ENCODE measurements at regions not wholly inside any gene's neighbourhood (a gene's known extent, or its start where the extent isn't known, plus 50 kb on each side); places are given as distances from the start of the nearest gene placed in this dataset.

DNA sequence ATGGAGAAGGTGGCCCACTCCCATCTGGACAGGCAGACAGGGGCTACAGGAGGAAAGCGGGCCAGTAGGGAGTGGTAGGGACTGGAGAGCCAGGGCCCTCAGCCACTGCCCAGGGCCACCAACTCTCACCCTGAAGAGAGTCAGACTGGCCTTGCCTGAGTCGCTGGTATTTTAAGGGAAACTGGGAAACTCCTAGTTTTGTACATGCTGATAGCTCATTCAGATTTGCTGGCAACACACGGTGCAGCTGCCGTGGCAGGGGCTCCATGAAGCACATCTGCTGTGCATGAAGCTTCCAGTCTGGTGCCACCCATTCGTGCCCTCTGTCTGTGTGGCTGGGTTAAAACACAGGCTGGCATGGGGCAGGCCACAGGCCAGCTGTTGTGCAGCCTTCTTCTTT, 137.3 kb upstream of the GLI2 start (continued):
- TF ChIP-seq EZH2 (IDR thresholded peaks at IDR 0.05; ENCODE audit: low read depth, unreplicated experiment) (no peak), STAT1 (IDR thresholded peaks at IDR 0.05; ENCODE audit: unreplicated experiment) (no peak), JUNB (IDR thresholded peaks at IDR 0.05; ENCODE audit: unreplicated experiment) (no peak), ETS1 (IDR thresholded peaks at IDR 0.05) (no peak)

DNA sequence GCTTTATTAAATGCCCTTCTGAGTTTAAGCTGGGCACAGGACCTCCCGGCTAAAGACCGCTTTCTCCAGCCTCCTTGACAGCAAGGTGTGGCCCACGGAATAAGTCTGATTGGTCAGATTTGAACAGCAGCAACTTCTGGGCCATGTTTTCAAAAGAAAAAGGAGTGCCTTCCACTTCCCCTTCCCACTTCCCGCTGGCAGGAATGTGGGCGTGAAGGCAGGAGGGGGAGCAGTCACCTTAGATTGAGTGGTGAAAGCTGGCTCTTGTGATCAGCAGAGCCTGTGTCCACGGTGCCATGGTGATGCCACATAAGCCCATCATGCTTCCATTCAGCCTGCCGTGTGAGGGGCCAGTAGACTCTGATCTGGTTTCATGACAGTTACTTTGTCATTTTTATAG, 136.6 kb upstream of the GLI2 start:
- Histone ChIP-seq H3K36me3 (ENCODE audit: insufficient read depth) (no peaks in the 10 kb centered on the region), H3K27me3 (ENCODE audit: insufficient read depth) (no peaks in the 10 kb centered on the region), H3K4me1 (ENCODE audit: insufficient read depth) (no peaks in the 10 kb centered on the region), H3K9me2 (ENCODE audit: insufficient read depth) (no peaks in the 10 kb centered on the region), H3K79me2 (replicated peaks; ENCODE audit: insufficient read depth) (no peaks in the 10 kb centered on the region), H3F3A (replicated peaks; ENCODE audit: low read depth) (no peaks in the 10 kb centered on the region), H3K27ac (ENCODE audit: low read depth) (no peak overlapping the region), H3K4me2 (no peak overlapping the region), H4K20me1 (replicated peaks; ENCODE audit: insufficient read depth) (no peaks in the 10 kb centered on the region), H2AFZ (no peak overlapping the region), H3K4me3 (no peak overlapping the region)
- no peak for ATAC-seq
- Mint-ChIP-seq H3K4me3 (no peak overlapping the region), H3K27ac (no peak overlapping the region), H3K4me1 (peaks cover 16% of the 10 kb centered on the region), H3K9me3 (peaks cover 4% of the 10 kb centered on the region; the same call in 1 of the 3 replicates), H3K36me3 (ENCODE audit: low read depth) (no peaks in the 10 kb centered on the region), H3K27me3 (ENCODE audit: insufficient read depth, low read depth, poor library complexity) (peaks cover 15% of the 10 kb centered on the region)
- DNase-seq (ENCODE audit: low spot score) = no peak
- TF ChIP-seq ETS1 (IDR thresholded peaks at IDR 0.05) (no peak), CTCF (conservative IDR thresholded peaks at IDR 0.05; ENCODE audit: low read depth in 2 of 2) (no peak), ZNF114 (CRISPR knock-in tag; IDR thresholded peaks at IDR 0.05) (no peak), CREB1 (CRISPR knock-in tag; IDR thresholded peaks at IDR 0.05; ENCODE audit: low read depth) (no peak), NANOG (IDR thresholded peaks at IDR 0.05; ENCODE audit: borderline replicate concordance) (no peak), EZH2phosphoT487 (IDR thresholded peaks at IDR 0.05; ENCODE audit: unreplicated experiment) (no peak), STAT1 (IDR thresholded peaks at IDR 0.05; ENCODE audit: unreplicated experiment) (no peak), EZH2 (IDR thresholded peaks at IDR 0.05; ENCODE audit: low read depth, unreplicated experiment) (no peak), JUNB (IDR thresholded peaks at IDR 0.05; ENCODE audit: unreplicated experiment) (no peak)
- TF ChIP-seq, protein P1, sequence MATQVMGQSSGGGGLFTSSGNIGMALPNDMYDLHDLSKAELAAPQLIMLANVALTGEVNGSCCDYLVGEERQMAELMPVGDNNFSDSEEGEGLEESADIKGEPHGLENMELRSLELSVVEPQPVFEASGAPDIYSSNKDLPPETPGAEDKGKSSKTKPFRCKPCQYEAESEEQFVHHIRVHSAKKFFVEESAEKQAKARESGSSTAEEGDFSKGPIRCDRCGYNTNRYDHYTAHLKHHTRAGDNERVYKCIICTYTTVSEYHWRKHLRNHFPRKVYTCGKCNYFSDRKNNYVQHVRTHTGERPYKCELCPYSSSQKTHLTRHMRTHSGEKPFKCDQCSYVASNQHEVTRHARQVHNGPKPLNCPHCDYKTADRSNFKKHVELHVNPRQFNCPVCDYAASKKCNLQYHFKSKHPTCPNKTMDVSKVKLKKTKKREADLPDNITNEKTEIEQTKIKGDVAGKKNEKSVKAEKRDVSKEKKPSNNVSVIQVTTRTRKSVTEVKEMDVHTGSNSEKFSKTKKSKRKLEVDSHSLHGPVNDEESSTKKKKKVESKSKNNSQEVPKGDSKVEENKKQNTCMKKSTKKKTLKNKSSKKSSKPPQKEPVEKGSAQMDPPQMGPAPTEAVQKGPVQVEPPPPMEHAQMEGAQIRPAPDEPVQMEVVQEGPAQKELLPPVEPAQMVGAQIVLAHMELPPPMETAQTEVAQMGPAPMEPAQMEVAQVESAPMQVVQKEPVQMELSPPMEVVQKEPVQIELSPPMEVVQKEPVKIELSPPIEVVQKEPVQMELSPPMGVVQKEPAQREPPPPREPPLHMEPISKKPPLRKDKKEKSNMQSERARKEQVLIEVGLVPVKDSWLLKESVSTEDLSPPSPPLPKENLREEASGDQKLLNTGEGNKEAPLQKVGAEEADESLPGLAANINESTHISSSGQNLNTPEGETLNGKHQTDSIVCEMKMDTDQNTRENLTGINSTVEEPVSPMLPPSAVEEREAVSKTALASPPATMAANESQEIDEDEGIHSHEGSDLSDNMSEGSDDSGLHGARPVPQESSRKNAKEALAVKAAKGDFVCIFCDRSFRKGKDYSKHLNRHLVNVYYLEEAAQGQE (IDR thresholded peaks at IDR 0.05; ENCODE audit: unreplicated experiment) = no peak
- TF ChIP-seq, protein P2, sequence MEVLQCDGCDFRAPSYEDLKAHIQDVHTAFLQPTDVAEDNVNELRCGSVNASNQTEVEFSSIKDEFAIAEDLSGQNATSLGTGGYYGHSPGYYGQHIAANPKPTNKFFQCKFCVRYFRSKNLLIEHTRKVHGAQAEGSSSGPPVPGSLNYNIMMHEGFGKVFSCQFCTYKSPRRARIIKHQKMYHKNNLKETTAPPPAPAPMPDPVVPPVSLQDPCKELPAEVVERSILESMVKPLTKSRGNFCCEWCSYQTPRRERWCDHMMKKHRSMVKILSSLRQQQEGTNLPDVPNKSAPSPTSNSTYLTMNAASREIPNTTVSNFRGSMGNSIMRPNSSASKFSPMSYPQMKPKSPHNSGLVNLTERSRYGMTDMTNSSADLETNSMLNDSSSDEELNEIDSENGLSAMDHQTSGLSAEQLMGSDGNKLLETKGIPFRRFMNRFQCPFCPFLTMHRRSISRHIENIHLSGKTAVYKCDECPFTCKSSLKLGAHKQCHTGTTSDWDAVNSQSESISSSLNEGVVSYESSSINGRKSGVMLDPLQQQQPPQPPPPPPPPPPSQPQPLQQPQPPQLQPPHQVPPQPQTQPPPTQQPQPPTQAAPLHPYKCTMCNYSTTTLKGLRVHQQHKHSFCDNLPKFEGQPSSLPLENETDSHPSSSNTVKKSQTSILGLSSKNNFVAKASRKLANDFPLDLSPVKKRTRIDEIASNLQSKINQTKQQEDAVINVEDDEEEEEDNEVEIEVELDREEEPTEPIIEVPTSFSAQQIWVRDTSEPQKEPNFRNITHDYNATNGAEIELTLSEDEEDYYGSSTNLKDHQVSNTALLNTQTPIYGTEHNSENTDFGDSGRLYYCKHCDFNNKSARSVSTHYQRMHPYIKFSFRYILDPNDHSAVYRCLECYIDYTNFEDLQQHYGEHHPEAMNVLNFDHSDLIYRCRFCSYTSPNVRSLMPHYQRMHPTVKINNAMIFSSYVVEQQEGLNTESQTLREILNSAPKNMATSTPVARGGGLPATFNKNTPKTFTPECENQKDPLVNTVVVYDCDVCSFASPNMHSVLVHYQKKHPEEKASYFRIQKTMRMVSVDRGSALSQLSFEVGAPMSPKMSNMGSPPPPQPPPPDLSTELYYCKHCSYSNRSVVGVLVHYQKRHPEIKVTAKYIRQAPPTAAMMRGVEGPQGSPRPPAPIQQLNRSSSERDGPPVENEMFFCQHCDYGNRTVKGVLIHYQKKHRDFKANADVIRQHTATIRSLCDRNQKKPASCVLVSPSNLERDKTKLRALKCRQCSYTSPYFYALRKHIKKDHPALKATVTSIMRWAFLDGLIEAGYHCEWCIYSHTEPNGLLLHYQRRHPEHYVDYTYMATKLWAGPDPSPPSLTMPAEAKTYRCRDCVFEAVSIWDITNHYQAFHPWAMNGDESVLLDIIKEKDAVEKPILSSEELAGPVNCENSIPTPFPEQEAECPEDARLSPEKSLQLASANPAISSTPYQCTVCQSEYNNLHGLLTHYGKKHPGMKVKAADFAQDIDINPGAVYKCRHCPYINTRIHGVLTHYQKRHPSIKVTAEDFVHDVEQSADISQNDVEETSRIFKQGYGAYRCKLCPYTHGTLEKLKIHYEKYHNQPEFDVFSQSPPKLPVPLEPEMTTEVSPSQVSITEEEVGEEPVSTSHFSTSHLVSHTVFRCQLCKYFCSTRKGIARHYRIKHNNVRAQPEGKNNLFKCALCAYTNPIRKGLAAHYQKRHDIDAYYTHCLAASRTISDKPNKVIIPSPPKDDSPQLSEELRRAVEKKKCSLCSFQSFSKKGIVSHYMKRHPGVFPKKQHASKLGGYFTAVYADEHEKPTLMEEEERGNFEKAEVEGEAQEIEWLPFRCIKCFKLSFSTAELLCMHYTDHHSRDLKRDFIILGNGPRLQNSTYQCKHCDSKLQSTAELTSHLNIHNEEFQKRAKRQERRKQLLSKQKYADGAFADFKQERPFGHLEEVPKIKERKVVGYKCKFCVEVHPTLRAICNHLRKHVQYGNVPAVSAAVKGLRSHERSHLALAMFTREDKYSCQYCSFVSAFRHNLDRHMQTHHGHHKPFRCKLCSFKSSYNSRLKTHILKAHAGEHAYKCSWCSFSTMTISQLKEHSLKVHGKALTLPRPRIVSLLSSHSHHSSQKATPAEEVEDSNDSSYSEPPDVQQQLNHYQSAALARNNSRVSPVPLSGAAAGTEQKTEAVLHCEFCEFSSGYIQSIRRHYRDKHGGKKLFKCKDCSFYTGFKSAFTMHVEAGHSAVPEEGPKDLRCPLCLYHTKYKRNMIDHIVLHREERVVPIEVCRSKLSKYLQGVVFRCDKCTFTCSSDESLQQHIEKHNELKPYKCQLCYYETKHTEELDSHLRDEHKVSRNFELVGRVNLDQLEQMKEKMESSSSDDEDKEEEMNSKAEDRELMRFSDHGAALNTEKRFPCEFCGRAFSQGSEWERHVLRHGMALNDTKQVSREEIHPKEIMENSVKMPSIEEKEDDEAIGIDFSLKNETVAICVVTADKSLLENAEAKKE (CRISPR knock-in tag; IDR thresholded peaks at IDR 0.05) = no peak
